NCI-H460 (cell line): ENCODE measurements at regions not wholly inside any gene's neighbourhood (a gene's known extent, or its start where the extent isn't known, plus 50 kb on each side); places are given as distances from the start of the nearest gene placed in this dataset.
"Not testable (repeated sequence)": the region's sequence is repeated elsewhere in the genome, so short reads cannot be mapped to it uniquely, and the experiment has no call there.

Source experiments
- DNase-seq: peaks from one replicate; pipeline ENCODE4 v3.0.0-alpha.2; 2016; ENCODE audit warnings: low read depth; ENCODE audit errors: extremely low read depth

- no peak for DNase-seq
These were observed 422.7 kb upstream of the PIK3R1 start for GRCh38 chr5:67792891-67793290.

- no peak for DNase-seq
These were observed 425.2 kb upstream of the PIK3R1 start for GRCh38 chr5:67790390-67790789.

- DNase-seq: not testable (repeated sequence)
These were observed 435.5 kb upstream of the PIK3R1 start for GRCh38 chr5:67779893-67780623.

- DNase-seq: no peak
These were observed 440.8 kb upstream of the PIK3R1 start for GRCh38 chr5:67774786-67775185.

- DNase-seq: peak; percentile 7
These were observed 441.3 kb upstream of the PIK3R1 start for GRCh38 chr5:67774267-67774552.

GRCh38 chr5:67773411-67774266 lies 441.9 kb upstream of the PIK3R1 start:
- peak; percentile 16 for DNase-seq

- no peak for DNase-seq
These were observed 443.8 kb upstream of the PIK3R1 start for GRCh38 chr5:67771791-67772190.

- no peak for DNase-seq
These were observed 444.3 kb upstream of the PIK3R1 start for GRCh38 chr5:67771221-67771620.

GRCh38 chr5:67770431-67771025 lies 445.0 kb upstream of the PIK3R1 start:
- no peak for DNase-seq

- DNase-seq: no peak
These were observed 449.9 kb upstream of the PIK3R1 start for GRCh38 chr5:67765697-67766096.

GRCh38 chr5:67757771-67758170 lies 457.8 kb upstream of the PIK3R1 start:
- DNase-seq: not testable (repeated sequence)

GRCh38 chr5:67752357-67752708 lies 463.2 kb upstream of the PIK3R1 start:
- DNase-seq: no peak

- no peak for DNase-seq
These were observed 467.3 kb upstream of the PIK3R1 start for GRCh38 chr5:67748165-67748690.

- no peak for DNase-seq
These were observed 468.5 kb upstream of the PIK3R1 start for GRCh38 chr5:67747096-67747495.

GRCh38 chr5:67746608-67747007 lies 468.9 kb upstream of the PIK3R1 start:
- DNase-seq: not testable (repeated sequence)

- no peak for DNase-seq
These were observed 469.5 kb upstream of the PIK3R1 start for GRCh38 chr5:67746103-67746502.

- no peak for DNase-seq
These were observed 482.6 kb upstream of the PIK3R1 start for GRCh38 chr5:67732921-67733320.

- no peak for DNase-seq
These were observed 483.1 kb upstream of the PIK3R1 start for GRCh38 chr5:67732471-67732870.

GRCh38 chr5:67731886-67732285 lies 483.7 kb upstream of the PIK3R1 start:
- DNase-seq: no peak

GRCh38 chr5:67730917-67731474 lies 484.6 kb upstream of the PIK3R1 start:
- DNase-seq: no peak

- no peak for DNase-seq
These were observed 487.1 kb upstream of the PIK3R1 start for GRCh38 chr5:67728326-67728890.
